OCI-LY1 (cell line): ENCODE measurements at regions not wholly inside any gene's neighbourhood (a gene's known extent, or its start where the extent isn't known, plus 50 kb on each side); places are given as distances from the start of the nearest gene placed in this dataset.

Source experiments
- CTCF ChIP-seq: fragments of 200-600 bp; sonication (generic), shearing (Covaris generic); IDR thresholded peaks from 2 replicates; pipeline ENCODE4 v1.5.1; 2017; ENCODE audit warnings: mild to moderate bottlenecking, antibody characterized with exemption, low read length, moderate library complexity, mixed read lengths
- EZH2 ChIP-seq: fragments of 200-600 bp; sonication (generic), shearing (Covaris generic); IDR thresholded peaks from 2 replicates; pipeline ENCODE4 v1.8.0; 2017; ENCODE audit warnings: borderline replicate concordance, mixed run types, mild to moderate bottlenecking, antibody characterized with exemption, low read length, moderate library complexity, mixed read lengths

- TF ChIP-seq CTCF (no peak), EZH2 (no peak)
These were observed 842.5 kb downstream of the FLRT2 start for GRCh38 chr14:86372402-86372801.
